ENCODE measurements at regions not wholly inside any gene's neighbourhood (a gene's known extent, or its start where the extent isn't known, plus 50 kb on each side); places are given as distances from the start of the nearest gene placed in this dataset.

- WGBS, 10 experiments, result 0 to 100% (median 80%) methylated on average over 1 to 2 of the region's 2 CpGs; no CpG with 5 or more reads in 1 of the 10 experiments
- peak in 1 of 8 experiments; percentile 28 for ATAC-seq (replicated peaks in 6 of 8)
- Histone ChIP-seq H3K4me3 (no peak overlapping the region), H3K4me1 (replicated peaks in 1 of 2) (no peaks in the 10 kb centered on the region), H3K27ac (no peak overlapping the region)
- in situ Hi-C loops (cut with MboI; ENCODE audit: low pct_unique_long_range_greater_than_20kb in 2 of 9, low sequenced_read_pairs in 9 of 9, unreplicated experiment in 9 of 9), result no loop called here
These were observed 60.4 kb upstream of the CCN2 start for GRCh38 chr6:132011582-132011981.

- no peak for ATAC-seq (replicated peaks in 6 of 8)
- Histone ChIP-seq H3K27ac (no peak overlapping the region), H3K4me3 (no peak overlapping the region), H3K4me1 (replicated peaks in 1 of 2) (no peaks in the 10 kb centered on the region)
- in situ Hi-C loops (cut with MboI; ENCODE audit: low pct_unique_long_range_greater_than_20kb in 2 of 9, low sequenced_read_pairs in 9 of 9, unreplicated experiment in 9 of 9), result no loop called here
These were observed 58.0 kb upstream of the CCN2 start for GRCh38 chr6:132009175-132009574.

- no peaks in the 10 kb centered on the region for H3K4me1 ChIP-seq (replicated peaks in 1 of 2)
- ATAC-seq (replicated peaks in 6 of 8), result no peak
- in situ Hi-C loops (cut with MboI; ENCODE audit: low pct_unique_long_range_greater_than_20kb in 2 of 9, low sequenced_read_pairs in 9 of 9, unreplicated experiment in 9 of 9), result no loop called here
- no peak overlapping the region for H3K27ac ChIP-seq
- no peak overlapping the region for H3K4me3 ChIP-seq
- 0 to 100% (median 83%) methylated on average over 1 to 2 of the region's 2 CpGs; no CpG with 5 or more reads in 3 of the 10 experiments for WGBS, 10 experiments
These were observed 56.5 kb upstream of the CCN2 start for GRCh38 chr6:132007474-132008190.

GRCh38 chr6:132005178-132005577 is 54.0 kb upstream of the CCN2 start:
- ATAC-seq (replicated peaks in 6 of 8), result no peak
- WGBS, 10 experiments, result 57 to 100% (median 90%) methylated on average over 1 to 2 of the region's 2 CpGs; no CpG with 5 or more reads in 3 of the 10 experiments
- in situ Hi-C loops (cut with MboI; ENCODE audit: low pct_unique_long_range_greater_than_20kb in 2 of 9, low sequenced_read_pairs in 9 of 9, unreplicated experiment in 9 of 9), result no loop called here
- Histone ChIP-seq H3K27ac (no peak overlapping the region), H3K4me3 (no peak overlapping the region), H3K4me1 (replicated peaks in 1 of 2) (no peaks in the 10 kb centered on the region)

GRCh38 chr6:132004668-132005067 is 53.5 kb upstream of the CCN2 start:
- Histone ChIP-seq H3K27ac (no peak overlapping the region), H3K4me3 (no peak overlapping the region), H3K4me1 (replicated peaks in 1 of 2) (no peaks in the 10 kb centered on the region)
- in situ Hi-C loops (cut with MboI; ENCODE audit: low pct_unique_long_range_greater_than_20kb in 2 of 9, low sequenced_read_pairs in 9 of 9, unreplicated experiment in 9 of 9), result no loop called here
- WGBS, 10 experiments, result 20 to 100% (median 83%) methylated on average over 1 of the region's 1 CpG; no CpG with 5 or more reads in 3 of the 10 experiments
- no peak for ATAC-seq (replicated peaks in 6 of 8)

- Histone ChIP-seq H3K4me1 (replicated peaks in 1 of 2) (no peaks in the 10 kb centered on the region), H3K27ac (no peak overlapping the region), H3K4me3 (no peak overlapping the region)
- in situ Hi-C loops (cut with MboI; ENCODE audit: low pct_unique_long_range_greater_than_20kb in 2 of 9, low sequenced_read_pairs in 9 of 9, unreplicated experiment in 9 of 9), result no loop called here
- ATAC-seq (replicated peaks in 6 of 8), result peak in 1 of 8 experiments; percentile 34
- WGBS, 10 experiments, result 67 to 100% (median 92%) methylated on average over 1 to 7 of the region's 7 CpGs
These were observed 52.5 kb upstream of the CCN2 start for GRCh38 chr6:132003516-132004178.
